K562 (cell line): ENCODE measurements at regions not wholly inside any gene's neighbourhood (a gene's known extent, or its start where the extent isn't known, plus 50 kb on each side); places are given as distances from the start of the nearest gene placed in this dataset.

Experiments used
- ATAC-seq: fragments of 200-7000 bp; cut with Tn5 transposase; 3 replicates; pipeline ENCODE4 v1.9.1; 2020; ENCODE audit warnings: moderate library complexity
- BruUV-seq: library from RNA; stranded (reverse); fragments of 400-500 nt; replicated peaks from 2 replicates; lab custom pipeline; 2021; lab: Mats Ljungman, UMichigan
- CTCF ChIA-PET: fragments of 300-600 bp; formaldehyde crosslinking; extraction: SDS; loops from one replicate; lab custom pipeline; 2021; ENCODE audit warnings: low intra/inter-chr PET ratio; lab: Yijun Ruan, JAX
- POLR2A ChIA-PET: fragments of 300-600, 350-650 bp; sonication (Branson Sonifier 250); formaldehyde crosslinking; extraction: SDS; loops from one replicate; lab custom pipeline; 2021; ENCODE audit warnings: antibody characterized with exemption, inconsistent platforms; lab: Yijun Ruan, JAX
- DNase-seq, 4 experiments: peaks; one replicate each; pipeline versions ENCODE4 v3.0.0 to v3.0.0-alpha.2; 2011 to 2018; ENCODE audit warnings: low spot score in 3 of 4, mixed read lengths in 3 of 4; ENCODE audit errors: extremely low read depth in 1 of 4
- FAIRE-seq: peaks from 2 replicates; lab custom pipeline; 2011; peaks lifted over from hg19 to GRCh38; lab: Jason Lieb, UNC
- H2AFZ ChIP-seq: 2 replicates; pipeline ENCODE4 v1.6.0; 2011; ENCODE audit warnings: low read depth, low read length, control low read depth, inconsistent platforms
- H3K27ac ChIP-seq: fragments of 200-600 bp; 3 replicates; pipeline ENCODE4 v1.8.0; 2011; ENCODE audit warnings: low read depth, mild to moderate bottlenecking, control low read depth, inconsistent platforms, low read length, moderate library complexity, mixed read lengths; ENCODE audit errors: extremely low read depth
- H3K27me3 ChIP-seq, 2 experiments: fragments of 300-600 bp in 1 of 2; 2 replicates in 1 of 2; 3 replicates in 1 of 2; pipeline versions ENCODE4 v1.6.0 to v1.8.0; 2011; ENCODE audit warnings: inconsistent platforms in 2 of 2, low read length in 2 of 2, mild to moderate bottlenecking in 1 of 2, mixed read lengths in 1 of 2, moderate library complexity in 1 of 2; ENCODE audit not compliant: control insufficient read depth in 2 of 2, insufficient read depth in 2 of 2
- H3K36me3 ChIP-seq: fragments of 300-600 bp; 3 replicates; pipeline ENCODE4 v1.8.0; 2011; ENCODE audit warnings: mild to moderate bottlenecking, low read length, inconsistent platforms; ENCODE audit not compliant: control insufficient read depth, insufficient read depth
- H3K4me1 ChIP-seq, 2 experiments: fragments of 200-600 bp in 1 of 2; replicated peaks in 1 of 2; 2 replicates in 1 of 2; 3 replicates in 1 of 2; pipeline versions ENCODE4 v1.5.1 to v1.8.0; 2011; ENCODE audit warnings: inconsistent platforms in 2 of 2, low read length in 2 of 2, mild to moderate bottlenecking in 1 of 2, mixed read lengths in 1 of 2, moderate library complexity in 1 of 2; ENCODE audit not compliant: control insufficient read depth in 2 of 2, insufficient read depth in 2 of 2
- H3K4me2 ChIP-seq: 2 replicates; pipeline ENCODE4 v1.6.1; 2011; ENCODE audit warnings: low read length, control low read depth, inconsistent platforms, mixed read lengths; ENCODE audit not compliant: insufficient read depth
- H3K4me3 ChIP-seq: fragments of 200-600 bp; sonication (generic), shearing (Covaris generic); 2 replicates; pipeline ENCODE4 v1.5.1; 2016; ENCODE audit warnings: control low read depth, inconsistent platforms
- H3K79me2 ChIP-seq: fragments of 200-600 bp; 3 replicates; pipeline ENCODE4 v1.8.0; 2011; ENCODE audit warnings: low read length, inconsistent platforms; ENCODE audit not compliant: control insufficient read depth, insufficient read depth
- H3K9ac ChIP-seq, 2 experiments: 2 replicates each; pipeline versions ENCODE4 v1.6.0 to v1.6.1; 2011; ENCODE audit warnings: low read depth in 2 of 2, low read length in 2 of 2, control low read depth in 1 of 2, inconsistent platforms in 1 of 2, mild to moderate bottlenecking in 1 of 2, mixed read lengths in 1 of 2; ENCODE audit not compliant: insufficient read depth in 1 of 2
- H3K9me1 ChIP-seq: one replicate; pipeline ENCODE4 v1.6.0; 2011; ENCODE audit warnings: inconsistent platforms, mild to moderate bottlenecking, low read length, moderate library complexity; ENCODE audit not compliant: control insufficient read depth, insufficient read depth
- H3K9me3 ChIP-seq: replicated peaks from 2 replicates; pipeline ENCODE4 v1.5.1; 2011; ENCODE audit warnings: low read depth, low read length, inconsistent platforms; ENCODE audit not compliant: control insufficient read depth, insufficient read depth
- H4K20me1 ChIP-seq: replicated peaks from 2 replicates; pipeline ENCODE4 v1.6.1; 2011; ENCODE audit warnings: low read length, inconsistent platforms, mixed read lengths; ENCODE audit not compliant: control insufficient read depth, insufficient read depth
- ATF1 ChIP-seq, 2 experiments: fragments of 450-650 bp in 1 of 2; IDR thresholded peaks; 2 replicates each; pipeline ENCODE4 v1.6.1; 2016; ENCODE audit warnings: missing compliant biosample characterization in 1 of 2, missing genetic modification characterization in 1 of 2
- ETS1 ChIP-seq: conservative IDR thresholded peaks from 2 replicates; pipeline ENCODE4 v1.6.1; 2011; ENCODE audit warnings: low read depth, mild to moderate bottlenecking, low read length; ENCODE audit not compliant: control insufficient read depth
- MAFK ChIP-seq: IDR thresholded peaks from 2 replicates; pipeline ENCODE4 v1.6.1; 2011; ENCODE audit warnings: low read length, improper control_type of control experiment
- NFE2L1 ChIP-seq: fragments of 450-650 bp; IDR thresholded peaks from 2 replicates; pipeline ENCODE4 v1.6.1; 2016; ENCODE audit warnings: missing genetic modification characterization, low read depth, mild to moderate bottlenecking, missing compliant biosample characterization, moderate library complexity, borderline replicate concordance
- NR2C1 ChIP-seq, 2 experiments: fragments of 450-650 bp; IDR thresholded peaks; 2 replicates each; pipeline ENCODE4 v1.6.1; 2017; ENCODE audit warnings: mild to moderate bottlenecking in 2 of 2, antibody characterized with exemption in 1 of 2, inconsistent platforms in 1 of 2, missing compliant biosample characterization in 1 of 2, missing genetic modification characterization in 1 of 2
- RBM14 ChIP-seq: fragments of 200-400 bp; formaldehyde crosslinking; IDR thresholded peaks from 2 replicates; pipeline ENCODE4 v1.6.1; 2018; ENCODE audit warnings: low read depth, mild to moderate bottlenecking, low read length, moderate library complexity, borderline replicate concordance; ENCODE audit not compliant: insufficient read depth
- RBM25 ChIP-seq: fragments of 200-400 bp; formaldehyde crosslinking; IDR thresholded peaks from 2 replicates; pipeline ENCODE4 v1.6.1; 2018; ENCODE audit warnings: low read length, low read depth, moderate library complexity; ENCODE audit not compliant: severe bottlenecking
- TAF9B ChIP-seq: fragments of 450-650 bp; IDR thresholded peaks from 2 replicates; pipeline ENCODE4 v1.6.1; 2018; ENCODE audit warnings: mild to moderate bottlenecking; ENCODE audit not compliant: partially characterized antibody
- ZNF253 ChIP-seq: fragments of 250-450 bp; sonication (Bioruptor Pico); conservative IDR thresholded peaks from 2 replicates; pipeline ENCODE4 v1.6.1; 2021; ENCODE audit warnings: mild to moderate bottlenecking
- WGBS: fragments of 100-300 bp; shearing (Covaris generic); methylation state at CpG from one replicate; pipeline ENCODE4 v1.1.6; 2016; ENCODE audit warnings: low coverage, mixed read lengths; ENCODE audit not compliant: insufficient coverage; ENCODE audit errors: missing lambda C conversion rate; 5-methylcytosine and 5-hydroxymethylcytosine counted together
- in situ Hi-C: fragments of 300-500 bp; cut with MboI; formaldehyde crosslinking; loops from 4 replicates; pipeline ENCODE4 v1.15.0; 2018; ENCODE audit warnings: inconsistent platforms, mixed read lengths
- intact Hi-C: fragments of 100-400 bp; cut with micrococcal nuclease; formaldehyde crosslinking; loops from 2 replicates; pipeline ENCODE4 v1.14.2; 2022

GRCh38 chr2:18474700-18475099 is 85.8 kb downstream of the RDH14 start:
- TF ChIP-seq RBM14 (no peak), NR2C1 (IDR thresholded peaks at IDR 0.05) (no peak), NR2C1 (tag; IDR thresholded peaks at IDR 0.05) (no peak), TAF9B (no peak), MAFK (no peak), ZNF253 (no peak), ATF1 (CRISPR knock-in tag; IDR thresholded peaks at IDR 0.05) (no peak), ATF1 (tag; IDR thresholded peaks at IDR 0.05) (no peak), ETS1 (no peak), RBM25 (no peak), NFE2L1 (tag) (no peak)
- in situ Hi-C loops: no loop called here

More at GRCh38 chr2:18474700-18475099, 85.8 kb downstream of the RDH14 start:
- no peaks in the 10 kb centered on the region for H3K9me1 ChIP-seq
- H3K27ac ChIP-seq: no peak overlapping the region
- no TSS peak for BruUV-seq
- H3K4me2 ChIP-seq: no peak overlapping the region
- no peaks in the 10 kb centered on the region for H4K20me1 ChIP-seq
- no peak overlapping the region for H3K4me3 ChIP-seq
- CTCF ChIA-PET: no interaction called here
- DNase-seq (no peak), ATAC-seq (no peak), FAIRE-seq (no peak)
- WGBS: 0% methylated on average over 1 of the region's 1 CpG
- H3K4me1 ChIP-seq: no peaks in the 10 kb centered on the region; a peak in 1 of 5 replicates
- no peak overlapping the region for H3K9ac ChIP-seq
- no peaks in the 10 kb centered on the region for H3K9me3 ChIP-seq
- H3K79me2 ChIP-seq: no peaks in the 10 kb centered on the region
- intact Hi-C loops: no loop called here
- no peaks in the 10 kb centered on the region for H3K36me3 ChIP-seq
- H2AFZ ChIP-seq: no peak overlapping the region
- H3K27me3 ChIP-seq: no peaks in the 10 kb centered on the region
- POLR2A ChIA-PET: no interaction called here
